GM23248 (cell line): ENCODE measurements at regions not wholly inside any gene's neighbourhood (a gene's known extent, or its start where the extent isn't known, plus 50 kb on each side); places are given as distances from the start of the nearest gene placed in this dataset.

Experiments used
- DNase-seq: peaks from one replicate; pipeline ENCODE4 v3.0.0-alpha.2; 2015
- H2AFZ ChIP-seq: fragments of 200-600 bp; sonication (generic); 2 replicates; pipeline ENCODE4 v1.6.1; 2016; ENCODE audit warnings: antibody characterized with exemption
- H3F3A ChIP-seq: fragments of 200-600 bp; sonication (generic); 2 replicates; pipeline ENCODE4 v1.6.1; 2016; ENCODE audit warnings: mild to moderate bottlenecking, antibody characterized with exemption, mixed run types; ENCODE audit not compliant: insufficient read depth
- H3K27ac ChIP-seq: fragments of 200-600 bp; sonication (generic); 2 replicates; pipeline ENCODE4 v1.5.1; 2016; ENCODE audit warnings: mild to moderate bottlenecking
- H3K27me3 ChIP-seq: fragments of 200-600 bp; sonication (generic); replicated peaks from 2 replicates; pipeline ENCODE4 v1.6.1; 2016; ENCODE audit warnings: mild to moderate bottlenecking; ENCODE audit not compliant: insufficient read depth
- H3K36me3 ChIP-seq: fragments of 200-600 bp; sonication (generic); 2 replicates; pipeline ENCODE4 v1.6.1; 2016; ENCODE audit warnings: low read depth, mild to moderate bottlenecking
- H3K4me1 ChIP-seq: fragments of 200-600 bp; sonication (generic); 2 replicates; pipeline ENCODE4 v1.6.1; 2016; ENCODE audit warnings: mild to moderate bottlenecking; ENCODE audit not compliant: insufficient read depth
- H3K4me2 ChIP-seq: fragments of 200-600 bp; sonication (generic); one replicate; pipeline ENCODE4 v1.6.1; 2016; ENCODE audit warnings: mild to moderate bottlenecking; ENCODE audit not compliant: unreplicated experiment
- H3K4me3 ChIP-seq: fragments of 200-600 bp; sonication (generic); 2 replicates; pipeline ENCODE4 v1.5.1; 2016; ENCODE audit warnings: mild to moderate bottlenecking
- H3K79me2 ChIP-seq: fragments of 200-600 bp; sonication (generic); 2 replicates; pipeline ENCODE4 v1.6.1; 2016; ENCODE audit warnings: mild to moderate bottlenecking; ENCODE audit not compliant: insufficient read depth
- H3K9ac ChIP-seq: fragments of 200-600 bp; sonication (generic); 2 replicates; pipeline ENCODE4 v1.6.1; 2016; ENCODE audit warnings: mild to moderate bottlenecking
- H3K9me2 ChIP-seq: fragments of 200-600 bp; sonication (generic); 2 replicates; pipeline ENCODE4 v1.6.1; 2016; ENCODE audit warnings: mixed run types, mild to moderate bottlenecking, moderate library complexity; ENCODE audit not compliant: insufficient read depth
- H3K9me3 ChIP-seq: fragments of 200-600 bp; sonication (generic); one replicate; pipeline ENCODE4 v1.6.1; 2017; ENCODE audit warnings: low read depth
- H4K20me1 ChIP-seq: fragments of 200-600 bp; sonication (generic); 2 replicates; pipeline ENCODE4 v1.6.0; 2016; ENCODE audit not compliant: insufficient read depth
- EZH2 ChIP-seq: fragments of 200-600 bp; sonication (generic); IDR thresholded peaks from 2 replicates; pipeline ENCODE4 v1.6.1; 2018; ENCODE audit warnings: antibody characterized with exemption, mild to moderate bottlenecking; ENCODE audit not compliant: insufficient read depth, poor library complexity, severe bottlenecking
- EZH2phosphoT487 ChIP-seq: fragments of 200-600 bp; sonication (generic); IDR thresholded peaks from 2 replicates; pipeline ENCODE4 v1.6.1; 2018; ENCODE audit warnings: antibody characterized with exemption, moderate library complexity, mild to moderate bottlenecking, low read depth; ENCODE audit not compliant: insufficient read depth
- WGBS, 2 experiments: methylation state at CpG; one replicate each; pipeline ENCODE4 v1.1.6; 2015 to 2017; ENCODE audit warnings: low lambda C conversion rate in 2 of 2, low coverage in 1 of 2; ENCODE audit errors: missing lambda C conversion rate in 2 of 2; 5-methylcytosine and 5-hydroxymethylcytosine counted together
- in situ Hi-C: fragments of 300-500 bp; cut with MboI; formaldehyde crosslinking; loops from 2 replicates; pipeline ENCODE4 v1.15.0; 2020

DNA sequence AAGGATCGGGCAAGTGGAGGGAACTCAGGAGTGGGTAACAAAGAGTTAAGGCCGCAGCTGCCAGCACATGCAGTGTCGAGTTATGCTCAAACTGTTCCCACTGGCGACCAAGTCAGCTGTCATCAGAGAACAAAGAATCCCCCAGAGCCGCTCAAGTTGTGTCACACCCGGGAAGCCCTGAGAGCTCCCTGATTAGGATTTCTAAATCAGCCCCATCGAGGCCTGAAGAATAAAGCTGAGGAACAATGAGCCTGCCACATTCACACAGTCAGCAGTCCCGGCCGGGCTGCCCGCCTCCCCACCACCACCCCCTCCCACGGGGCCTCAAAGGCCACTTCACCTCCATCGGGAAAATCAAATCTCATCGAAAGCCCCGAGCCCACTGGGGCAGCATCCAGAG, 84.5 kb downstream of the SOX9 start:
- Histone ChIP-seq H3K4me2 (no peak overlapping the region), H3K27me3 (peaks cover 36% of the 10 kb centered on the region), H3F3A (no peaks in the 10 kb centered on the region), H3K9me2 (no peaks in the 10 kb centered on the region), H3K36me3 (no peaks in the 10 kb centered on the region), H3K9me3 (no peaks in the 10 kb centered on the region), H3K4me3 (no peak overlapping the region), H3K9ac (no peak overlapping the region), H2AFZ (no peak overlapping the region), H3K79me2 (no peaks in the 10 kb centered on the region), H3K4me1 (no peaks in the 10 kb centered on the region), H4K20me1 (no peaks in the 10 kb centered on the region), H3K27ac (no peak overlapping the region)
- no peak for DNase-seq
- in situ Hi-C loops, result no loop called here
- 28 to 32% methylated on average over 12 to 14 of the region's 14 CpGs for WGBS, 2 experiments
- no peak for TF ChIP-seq EZH2
- TF ChIP-seq EZH2phosphoT487, result no peak

DNA sequence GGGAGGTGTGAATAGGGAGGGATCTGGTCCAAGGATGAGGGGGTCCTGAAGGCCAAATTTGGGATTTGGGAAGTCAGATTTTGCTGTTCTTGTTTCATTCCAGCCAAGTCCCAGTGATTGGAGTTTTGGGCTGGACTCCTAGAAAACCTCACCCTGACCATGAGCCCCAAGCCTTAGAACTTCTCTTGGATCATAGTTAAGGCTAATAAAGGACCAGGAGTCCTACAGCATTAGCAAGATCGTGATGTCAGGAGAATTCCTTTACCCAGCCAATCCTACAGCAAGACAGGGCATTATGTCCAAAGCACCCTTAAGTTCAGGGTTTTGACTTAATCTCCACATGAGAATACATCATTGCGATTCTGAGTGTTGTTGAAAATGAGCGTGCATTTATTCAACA, 85.0 kb downstream of the SOX9 start:
- TF ChIP-seq EZH2phosphoT487, result no peak
- TF ChIP-seq EZH2, result no peak
- no peak overlapping the region for H3K9ac ChIP-seq
- no peaks in the 10 kb centered on the region for H3K9me2 ChIP-seq
- H3K4me3 ChIP-seq, result no peak overlapping the region
- in situ Hi-C loops, result no loop called here
- H4K20me1 ChIP-seq, result no peaks in the 10 kb centered on the region
- no peak overlapping the region for H2AFZ ChIP-seq
- no peaks in the 10 kb centered on the region for H3F3A ChIP-seq
- H3K27me3 ChIP-seq, result peaks cover 36% of the 10 kb centered on the region
- no peaks in the 10 kb centered on the region for H3K79me2 ChIP-seq
- H3K9me3 ChIP-seq, result no peaks in the 10 kb centered on the region
- H3K27ac ChIP-seq, result no peak overlapping the region
- WGBS, 2 experiments, result 49 to 63% methylated on average over 3 of the region's 3 CpGs
- H3K4me2 ChIP-seq, result no peak overlapping the region
- DNase-seq, result no peak
- no peaks in the 10 kb centered on the region for H3K36me3 ChIP-seq
- H3K4me1 ChIP-seq, result no peaks in the 10 kb centered on the region

DNA sequence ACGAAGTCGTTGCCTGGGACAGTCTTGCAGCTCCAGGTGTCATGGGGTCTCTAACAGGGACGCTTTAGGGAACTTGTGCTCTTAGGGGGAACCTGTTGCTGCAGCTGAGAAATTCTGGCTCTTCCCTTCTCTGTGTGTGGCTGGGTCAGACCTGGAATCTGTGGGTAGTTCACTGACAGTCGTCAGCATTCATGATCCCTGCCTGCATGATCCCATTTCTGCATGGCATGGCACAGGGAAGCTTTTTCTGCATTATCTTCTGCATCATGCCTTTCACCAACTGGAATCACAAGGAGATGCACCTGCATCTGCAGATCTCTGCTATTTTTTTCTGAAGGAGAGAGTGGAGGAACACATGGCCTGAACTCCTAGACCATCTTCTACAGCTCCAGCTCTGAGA, 85.6 kb downstream of the SOX9 start:
- no peak for DNase-seq
- no peaks in the 10 kb centered on the region for H3K9me3 ChIP-seq
- TF ChIP-seq EZH2 (no peak), EZH2phosphoT487 (no peak)
- in situ Hi-C loops, result no loop called here
- H3K9me2 ChIP-seq, result no peaks in the 10 kb centered on the region
- H2AFZ ChIP-seq, result no peak overlapping the region
- H3K36me3 ChIP-seq, result no peaks in the 10 kb centered on the region
- no peak overlapping the region for H3K4me3 ChIP-seq
- H3F3A ChIP-seq, result no peaks in the 10 kb centered on the region
- peaks cover 36% of the 10 kb centered on the region for H3K27me3 ChIP-seq
- 65 to 74% methylated on average over 4 of the region's 4 CpGs for WGBS, 2 experiments
- H3K4me1 ChIP-seq, result no peaks in the 10 kb centered on the region
- no peak overlapping the region for H3K4me2 ChIP-seq
- H4K20me1 ChIP-seq, result no peaks in the 10 kb centered on the region
- H3K79me2 ChIP-seq, result no peaks in the 10 kb centered on the region
- H3K27ac ChIP-seq, result no peak overlapping the region
- no peak overlapping the region for H3K9ac ChIP-seq

DNA sequence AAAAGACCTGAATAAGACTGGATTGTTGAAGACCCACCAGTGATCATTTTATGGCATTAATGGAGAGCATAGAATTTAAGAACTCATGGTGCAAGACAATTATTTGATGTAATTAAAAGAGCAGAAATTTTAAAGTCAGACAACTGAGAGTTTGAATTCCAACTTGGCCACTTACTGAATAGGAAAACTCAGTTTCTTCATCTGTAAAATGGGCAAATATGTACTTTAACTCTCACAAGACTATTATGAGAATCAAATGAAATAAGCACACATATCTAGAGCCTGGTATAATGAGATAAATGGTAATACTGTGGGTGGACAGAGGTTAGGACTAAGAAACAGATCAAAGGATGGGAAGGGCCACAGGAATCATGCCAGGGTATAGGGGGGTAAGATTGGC, 88.0 kb downstream of the SOX9 start:
- in situ Hi-C loops, result no loop called here

DNA sequence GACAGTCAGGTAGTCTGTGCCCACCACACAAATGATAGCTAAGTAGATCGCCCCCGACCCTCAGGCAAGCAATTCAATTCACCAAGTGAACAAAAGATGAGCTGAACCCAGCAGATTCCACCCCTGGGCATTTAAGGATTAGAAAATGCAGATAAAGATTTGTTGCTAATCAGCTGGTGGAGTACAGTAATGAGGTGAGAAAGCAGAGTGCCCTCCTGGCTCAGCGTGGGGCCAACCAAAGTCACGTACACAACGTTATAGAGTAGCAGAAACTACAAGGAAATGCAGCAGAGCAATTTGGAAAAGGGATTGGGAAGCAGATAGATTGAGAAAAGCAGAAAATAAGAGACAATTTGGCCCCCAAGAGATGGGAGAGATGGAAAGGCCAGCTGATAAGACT, 91.2 kb downstream of the SOX9 start:
- Histone ChIP-seq H3K4me1 (no peaks in the 10 kb centered on the region), H3K4me3 (no peak overlapping the region), H3K4me2 (no peak overlapping the region), H3K36me3 (no peaks in the 10 kb centered on the region), H3K9me2 (no peaks in the 10 kb centered on the region), H3K27ac (no peak overlapping the region), H4K20me1 (no peaks in the 10 kb centered on the region), H3K9ac (no peak overlapping the region), H3F3A (no peaks in the 10 kb centered on the region), H3K27me3 (peaks cover 12% of the 10 kb centered on the region), H2AFZ (no peak overlapping the region), H3K79me2 (no peaks in the 10 kb centered on the region), H3K9me3 (no peaks in the 10 kb centered on the region)
- no peak for DNase-seq
- no peak for TF ChIP-seq EZH2
- no peak for TF ChIP-seq EZH2phosphoT487
- in situ Hi-C loops, result no loop called here
- 63 to 71% methylated on average over 5 of the region's 5 CpGs for WGBS, 2 experiments

More for the DNA sequence above, 88.0 kb downstream of the SOX9 start:
- H2AFZ ChIP-seq, result no peak overlapping the region
- no peaks in the 10 kb centered on the region for H3K36me3 ChIP-seq
- no peaks in the 10 kb centered on the region for H3F3A ChIP-seq
- no peaks in the 10 kb centered on the region for H3K9me3 ChIP-seq
- H3K9me2 ChIP-seq, result no peaks in the 10 kb centered on the region
- no peak for DNase-seq
- H3K27ac ChIP-seq, result no peak overlapping the region
- H3K9ac ChIP-seq, result no peak overlapping the region
- H3K27me3 ChIP-seq, result peaks cover 36% of the 10 kb centered on the region
- no peak overlapping the region for H3K4me2 ChIP-seq
- H4K20me1 ChIP-seq, result no peaks in the 10 kb centered on the region
- no peak overlapping the region for H3K4me3 ChIP-seq
- H3K79me2 ChIP-seq, result no peaks in the 10 kb centered on the region
- TF ChIP-seq EZH2 (no peak), EZH2phosphoT487 (no peak)
- H3K4me1 ChIP-seq, result no peaks in the 10 kb centered on the region
